ENCODE measurements at regions not wholly inside any gene's neighbourhood (a gene's known extent, or its start where the extent isn't known, plus 50 kb on each side); places are given as distances from the start of the nearest gene placed in this dataset.

DNA sequence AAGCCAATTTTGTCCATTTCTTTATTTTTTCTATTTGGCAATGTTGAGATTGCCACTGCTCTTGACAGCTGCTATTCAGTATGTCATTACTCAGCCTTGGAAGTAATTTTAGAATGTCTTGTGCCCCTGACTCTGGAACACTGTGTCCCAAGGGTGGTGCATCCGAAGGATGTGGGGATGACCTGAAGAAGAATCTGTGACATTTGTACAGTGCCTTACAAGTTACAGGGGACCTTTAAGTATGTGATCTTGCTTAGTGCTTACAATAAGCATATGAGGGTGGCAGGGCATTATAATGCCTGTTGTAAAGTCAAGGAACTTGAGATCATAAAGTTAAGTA, 239.5 kb downstream of the REEP3 start:
- no peak overlapping the region for H3K4me3 ChIP-seq
- WGBS, 2 donors = 71 to 73% methylated on average over 1 of the region's 1 CpG
- H3K36me3 ChIP-seq = no peaks in the 10 kb centered on the region
- intact Hi-C loops (cut with DNase I) = no loop called here
- H3K27me3 ChIP-seq = peaks cover 0 to 3% (median 0%) of the 10 kb centered on the region in 4 donors
- H3K27ac ChIP-seq = no peak overlapping the region
- TF ChIP-seq POLR2A (IDR thresholded peaks at IDR 0.05) = no peak
- TF ChIP-seq, protein P1, sequence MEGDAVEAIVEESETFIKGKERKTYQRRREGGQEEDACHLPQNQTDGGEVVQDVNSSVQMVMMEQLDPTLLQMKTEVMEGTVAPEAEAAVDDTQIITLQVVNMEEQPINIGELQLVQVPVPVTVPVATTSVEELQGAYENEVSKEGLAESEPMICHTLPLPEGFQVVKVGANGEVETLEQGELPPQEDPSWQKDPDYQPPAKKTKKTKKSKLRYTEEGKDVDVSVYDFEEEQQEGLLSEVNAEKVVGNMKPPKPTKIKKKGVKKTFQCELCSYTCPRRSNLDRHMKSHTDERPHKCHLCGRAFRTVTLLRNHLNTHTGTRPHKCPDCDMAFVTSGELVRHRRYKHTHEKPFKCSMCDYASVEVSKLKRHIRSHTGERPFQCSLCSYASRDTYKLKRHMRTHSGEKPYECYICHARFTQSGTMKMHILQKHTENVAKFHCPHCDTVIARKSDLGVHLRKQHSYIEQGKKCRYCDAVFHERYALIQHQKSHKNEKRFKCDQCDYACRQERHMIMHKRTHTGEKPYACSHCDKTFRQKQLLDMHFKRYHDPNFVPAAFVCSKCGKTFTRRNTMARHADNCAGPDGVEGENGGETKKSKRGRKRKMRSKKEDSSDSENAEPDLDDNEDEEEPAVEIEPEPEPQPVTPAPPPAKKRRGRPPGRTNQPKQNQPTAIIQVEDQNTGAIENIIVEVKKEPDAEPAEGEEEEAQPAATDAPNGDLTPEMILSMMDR (IDR thresholded peaks at IDR 0.05) = no peak
- no peaks in the 10 kb centered on the region for H3K4me1 ChIP-seq
- no peaks in the 10 kb centered on the region for H3K9me3 ChIP-seq
- DNase-seq = no peak

DNA sequence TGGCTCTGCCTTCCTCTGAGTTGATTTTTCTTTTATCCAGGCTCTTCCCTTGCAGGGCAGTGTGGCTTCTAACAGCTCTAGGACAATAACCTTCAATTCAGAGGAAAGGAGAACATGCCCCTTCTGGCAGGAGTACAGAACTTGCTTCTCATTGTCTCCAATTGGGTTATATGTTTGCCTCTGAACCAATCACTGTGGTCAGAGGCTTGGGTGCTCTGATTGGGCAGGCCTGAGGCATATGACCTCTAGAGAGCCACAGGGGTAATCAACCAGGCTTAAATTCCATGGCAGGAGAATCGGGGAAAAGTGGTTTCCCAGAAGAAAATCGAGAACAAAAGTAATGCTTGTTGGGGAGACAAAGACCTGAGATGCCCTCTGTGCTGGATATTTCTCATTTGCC, 240.0 kb downstream of the REEP3 start:
- no peak for DNase-seq
- 71 to 84% methylated on average over 2 of the region's 2 CpGs for WGBS, 2 donors
- no peaks in the 10 kb centered on the region for H3K36me3 ChIP-seq
- no peaks in the 10 kb centered on the region for H3K4me1 ChIP-seq
- TF ChIP-seq POLR2A (IDR thresholded peaks at IDR 0.05) = no peak
- TF ChIP-seq, protein P1 (IDR thresholded peaks at IDR 0.05) = no peak
- H3K27ac ChIP-seq = no peak overlapping the region
- no peaks in the 10 kb centered on the region for H3K9me3 ChIP-seq
- peaks cover 0 to 3% (median 0%) of the 10 kb centered on the region in 4 donors for H3K27me3 ChIP-seq
- intact Hi-C loops (cut with DNase I) = no loop called here
- H3K4me3 ChIP-seq = no peak overlapping the region

DNA sequence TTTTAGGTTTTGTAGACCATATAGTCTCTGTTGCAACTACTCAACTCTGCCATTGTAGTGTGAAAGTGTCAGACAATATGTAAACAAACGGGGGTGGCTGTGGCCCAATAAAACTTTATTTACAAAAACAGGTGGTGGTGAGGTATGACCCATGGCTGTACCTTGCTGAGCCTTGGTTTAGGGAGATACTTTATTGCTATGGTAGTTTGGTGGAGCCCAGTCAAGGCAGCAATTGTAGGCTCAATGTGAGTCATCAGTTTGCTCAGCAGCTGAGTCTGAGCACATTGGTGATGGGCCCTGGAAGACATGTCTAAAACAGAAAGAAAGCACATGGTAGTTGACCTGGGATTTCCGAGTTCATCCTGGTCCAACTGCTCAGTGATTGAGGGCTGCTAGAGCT, 242.5 kb downstream of the REEP3 start:
- 67 to 68% methylated on average over 2 of the region's 2 CpGs for WGBS, 2 donors
- Histone ChIP-seq H3K27ac (no peak overlapping the region), H3K27me3 (peaks cover 0 to 3% (median 0%) of the 10 kb centered on the region in 4 donors), H3K4me1 (no peaks in the 10 kb centered on the region), H3K9me3 (no peaks in the 10 kb centered on the region), H3K4me3 (no peak overlapping the region), H3K36me3 (no peaks in the 10 kb centered on the region)
- no peak for DNase-seq
- intact Hi-C loops (cut with DNase I) = no loop called here
- no peak for TF ChIP-seq POLR2A (IDR thresholded peaks at IDR 0.05)
- TF ChIP-seq, protein P1 (IDR thresholded peaks at IDR 0.05) = no peak

DNA sequence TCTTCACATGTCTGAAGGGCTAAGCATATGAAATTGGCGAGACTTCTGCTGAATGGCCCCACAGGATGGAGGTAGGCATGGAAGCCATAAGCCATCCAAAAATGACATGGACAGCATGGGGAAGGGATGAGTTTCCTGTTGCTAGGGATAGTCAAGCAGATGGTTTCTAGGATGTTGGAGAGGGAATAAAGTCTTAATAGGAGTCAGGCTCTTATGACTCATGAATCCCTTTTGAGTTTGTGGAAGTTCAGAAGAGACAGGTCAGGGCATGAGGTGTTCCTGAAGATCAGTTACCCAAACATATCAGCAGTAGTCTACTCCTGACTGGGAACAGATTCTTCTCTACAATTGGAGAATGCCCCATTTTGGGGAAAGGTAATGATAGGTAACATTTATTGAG, 243.9 kb downstream of the REEP3 start:
- H3K27me3 ChIP-seq = peaks cover 0 to 3% (median 0%) of the 10 kb centered on the region in 4 donors
- H3K4me1 ChIP-seq = no peaks in the 10 kb centered on the region
- H3K9me3 ChIP-seq = no peaks in the 10 kb centered on the region
- no peaks in the 10 kb centered on the region for H3K36me3 ChIP-seq
- intact Hi-C loops (cut with DNase I) = no loop called here
- 100% methylated on average over 1 of the region's 1 CpG for whole genome bisulfite sequencing, 2 donors
- no peak for DNase-seq
- H3K4me3 ChIP-seq = no peak overlapping the region
- TF ChIP-seq, protein P1 (IDR thresholded peaks at IDR 0.05) = no peak
- TF ChIP-seq POLR2A (IDR thresholded peaks at IDR 0.05) = no peak
- no peak overlapping the region for H3K27ac ChIP-seq

DNA sequence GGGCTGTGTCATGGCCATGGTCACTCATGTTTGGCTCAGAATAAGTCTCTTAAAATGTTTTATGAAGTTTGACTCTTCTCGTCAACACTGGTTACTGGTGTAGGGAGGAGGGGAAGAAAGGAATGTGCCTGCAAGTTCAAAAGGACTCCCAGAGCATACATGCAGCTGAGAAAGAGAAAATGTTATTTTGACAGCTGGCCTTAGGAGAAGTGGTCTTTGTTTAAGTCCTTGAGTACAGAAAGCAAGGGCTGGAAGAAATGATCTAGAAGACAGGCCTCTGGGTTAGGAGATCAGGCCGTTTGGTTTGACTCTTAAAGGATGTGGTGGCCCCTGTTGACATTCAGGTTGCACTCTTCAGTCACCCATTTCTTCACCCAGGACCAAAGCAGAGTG, 245.5 kb downstream of the REEP3 start:
- intact Hi-C loops (cut with DNase I) = no loop called here

More for the DNA sequence above, 245.5 kb downstream of the REEP3 start:
- Histone ChIP-seq H3K27me3 (no peaks in the 10 kb centered on the region), H3K9me3 (no peaks in the 10 kb centered on the region), H3K4me3 (no peak overlapping the region), H3K27ac (no peak overlapping the region), H3K36me3 (no peaks in the 10 kb centered on the region), H3K4me1 (no peaks in the 10 kb centered on the region)
- WGBS, 2 donors = 64 to 66% methylated on average over 2 of the region's 2 CpGs
- DNase-seq = no peak
- TF ChIP-seq, protein P1 (IDR thresholded peaks at IDR 0.05) = no peak
- no peak for TF ChIP-seq POLR2A (IDR thresholded peaks at IDR 0.05)

All from esophagus squamous epithelium (tissue), 5 donors.